PC-3 (cell line): ENCODE measurements at regions not wholly inside any gene's neighbourhood (a gene's known extent, or its start where the extent isn't known, plus 50 kb on each side); places are given as distances from the start of the nearest gene placed in this dataset.

Experiments used
- ATAC-seq: fragments of 200-7000 bp; cut with Tn5 transposase; 2 replicates; pipeline ENCODE4 v1.9.1; 2020; ENCODE audit warnings: mild to moderate bottlenecking, moderate library complexity
- BruUV-seq: library from RNA; stranded (reverse); fragments of 400-500 nt; replicated peaks from 2 replicates; lab custom pipeline; 2021; lab: Mats Ljungman, UMichigan
- CTCF ChIA-PET: fragments of 300-600 bp; sonication (Branson Sonifier 250); formaldehyde crosslinking; loops from one replicate; lab custom pipeline; 2022; ENCODE audit warnings: antibody characterized with exemption; lab: Charles Lee
- POLR2A ChIA-PET: fragments of 300-600 bp; sonication (Branson Sonifier 250); formaldehyde crosslinking; loops from one replicate; lab custom pipeline; 2022; ENCODE audit warnings: antibody characterized with exemption; ENCODE audit not compliant: unreplicated experiment; lab: Charles Lee
- DNase-seq: peaks from one replicate; pipeline ENCODE4 v3.0.0-alpha.2; 2015
- H2AFZ ChIP-seq: fragments of 300-600 bp; sonication (generic); 2 replicates; pipeline ENCODE4 v1.6.0; 2016; ENCODE audit warnings: antibody characterized with exemption, low read length
- H3F3A ChIP-seq: fragments of 300-600 bp; sonication (generic); one replicate; pipeline ENCODE4 v1.6.0; 2017; ENCODE audit warnings: antibody characterized with exemption, low read length, control low read depth, mild to moderate bottlenecking; ENCODE audit not compliant: unreplicated experiment
- H3K27ac ChIP-seq: fragments of 300-600 bp; sonication (generic); 2 replicates; pipeline ENCODE4 v1.5.1; 2016; ENCODE audit warnings: mild to moderate bottlenecking, low read length
- H3K27me3 ChIP-seq: fragments of 300-600 bp; sonication (generic); 2 replicates; pipeline ENCODE4 v1.6.1; 2016; ENCODE audit warnings: low read length, mixed read lengths
- H3K36me3 ChIP-seq: fragments of 300-600 bp; sonication (generic); 2 replicates; pipeline ENCODE4 v1.6.1; 2016; ENCODE audit warnings: low read depth, mixed run types, low read length, mixed read lengths
- H3K4me1 ChIP-seq: fragments of 300-600 bp; sonication (generic); 2 replicates; pipeline ENCODE4 v1.5.1; 2016; ENCODE audit warnings: low read length; ENCODE audit not compliant: insufficient read depth
- H3K4me2 ChIP-seq: fragments of 300-600 bp; sonication (generic); 2 replicates; pipeline ENCODE4 v1.6.0; 2016; ENCODE audit warnings: low read length
- H3K4me3 ChIP-seq: fragments of 300-600 bp; sonication (generic); 2 replicates; pipeline ENCODE4 v1.5.1; 2016; ENCODE audit warnings: mild to moderate bottlenecking, low read length, mixed read lengths
- H3K79me2 ChIP-seq: fragments of 300-600 bp; sonication (generic); 2 replicates; pipeline ENCODE4 v1.6.1; 2017; ENCODE audit warnings: low read length, mixed read lengths
- H3K9ac ChIP-seq: fragments of 300-600 bp; sonication (generic); 2 replicates; pipeline ENCODE4 v1.6.0; 2016; ENCODE audit warnings: mild to moderate bottlenecking, low read length
- H3K9me2 ChIP-seq: fragments of 300-600 bp; sonication (generic); replicated peaks from 2 replicates; pipeline ENCODE4 v1.6.1; 2016; ENCODE audit warnings: mixed run types, low read length, mixed read lengths
- H3K9me3 ChIP-seq: fragments of 300-600 bp; sonication (generic); 2 replicates; pipeline ENCODE4 v1.6.1; 2016; ENCODE audit warnings: low read length, mixed read lengths
- H4K20me1 ChIP-seq: fragments of 300-600 bp; sonication (generic); 2 replicates; pipeline ENCODE4 v1.6.1; 2016; ENCODE audit warnings: low read length, mixed read lengths
- EZH2 ChIP-seq: fragments of 300-600 bp; sonication (generic); IDR thresholded peaks from one replicate; pipeline ENCODE4 v1.6.1; 2017; ENCODE audit warnings: antibody characterized with exemption, mild to moderate bottlenecking, low read length; ENCODE audit not compliant: unreplicated experiment
- EZH2phosphoT487 ChIP-seq: fragments of 300-600 bp; sonication (generic); IDR thresholded peaks from 2 replicates; pipeline ENCODE4 v1.6.1; 2018; ENCODE audit warnings: mild to moderate bottlenecking, antibody characterized with exemption, low read length, borderline replicate concordance
- intact Hi-C: fragments of 100-400 bp; cut with micrococcal nuclease; formaldehyde crosslinking; loops from 2 replicates; pipeline ENCODE4 v1.9.0; 2023
- TF ChIP-seq, protein P1 (sequence below): fragments of 300-600 bp; sonication (generic); conservative IDR thresholded peaks from 2 replicates; pipeline ENCODE4 v1.5.1; 2017; ENCODE audit warnings: antibody characterized with exemption, low read depth, mild to moderate bottlenecking, low read length

DNA sequence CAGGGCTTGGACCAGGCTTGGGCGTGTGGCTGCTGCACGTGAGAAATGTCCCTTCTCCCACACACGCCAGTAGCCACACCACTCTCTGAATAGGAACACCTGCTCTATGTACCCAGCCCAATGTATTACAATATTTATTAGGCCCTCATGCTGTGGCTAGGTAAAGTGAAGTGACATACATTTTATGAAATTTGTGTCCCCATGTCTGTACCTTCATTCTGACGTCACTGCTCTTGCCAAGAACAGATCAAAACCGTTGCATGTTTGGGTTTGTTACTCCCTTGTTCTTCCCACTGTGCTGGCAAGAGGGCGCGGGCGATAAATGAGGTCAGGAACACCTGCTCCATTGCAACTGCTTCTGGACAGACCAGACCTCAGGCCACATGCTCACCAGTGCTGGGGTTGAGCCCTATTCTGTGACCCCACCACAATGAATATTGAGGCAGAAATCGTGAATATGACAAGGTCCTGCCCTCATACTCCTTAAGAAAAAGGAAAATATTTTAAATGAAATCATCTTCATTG lies 436.4 kb upstream of the SALL3 start:
- no peak overlapping the region for H3K27ac ChIP-seq
- POLR2A ChIA-PET = no interaction called here
- H3K9ac ChIP-seq = no peak overlapping the region
- ATAC-seq (no peak), DNase-seq (no peak)
- H3K4me2 ChIP-seq = no peak overlapping the region
- TF ChIP-seq EZH2 = no peak
- no peak for TF ChIP-seq EZH2phosphoT487
- TF ChIP-seq, protein P1, sequence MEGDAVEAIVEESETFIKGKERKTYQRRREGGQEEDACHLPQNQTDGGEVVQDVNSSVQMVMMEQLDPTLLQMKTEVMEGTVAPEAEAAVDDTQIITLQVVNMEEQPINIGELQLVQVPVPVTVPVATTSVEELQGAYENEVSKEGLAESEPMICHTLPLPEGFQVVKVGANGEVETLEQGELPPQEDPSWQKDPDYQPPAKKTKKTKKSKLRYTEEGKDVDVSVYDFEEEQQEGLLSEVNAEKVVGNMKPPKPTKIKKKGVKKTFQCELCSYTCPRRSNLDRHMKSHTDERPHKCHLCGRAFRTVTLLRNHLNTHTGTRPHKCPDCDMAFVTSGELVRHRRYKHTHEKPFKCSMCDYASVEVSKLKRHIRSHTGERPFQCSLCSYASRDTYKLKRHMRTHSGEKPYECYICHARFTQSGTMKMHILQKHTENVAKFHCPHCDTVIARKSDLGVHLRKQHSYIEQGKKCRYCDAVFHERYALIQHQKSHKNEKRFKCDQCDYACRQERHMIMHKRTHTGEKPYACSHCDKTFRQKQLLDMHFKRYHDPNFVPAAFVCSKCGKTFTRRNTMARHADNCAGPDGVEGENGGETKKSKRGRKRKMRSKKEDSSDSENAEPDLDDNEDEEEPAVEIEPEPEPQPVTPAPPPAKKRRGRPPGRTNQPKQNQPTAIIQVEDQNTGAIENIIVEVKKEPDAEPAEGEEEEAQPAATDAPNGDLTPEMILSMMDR = no peak
- H3K79me2 ChIP-seq = no peaks in the 10 kb centered on the region
- no peak overlapping the region for H3K4me3 ChIP-seq
- H3K36me3 ChIP-seq = no peaks in the 10 kb centered on the region
- H3F3A ChIP-seq = no peaks in the 10 kb centered on the region
- intact Hi-C loops = no loop called here
- H3K9me2 ChIP-seq = no peaks in the 10 kb centered on the region
- CTCF ChIA-PET = no interaction called here
- no peaks in the 10 kb centered on the region for H3K9me3 ChIP-seq
- no peaks in the 10 kb centered on the region for H3K4me1 ChIP-seq
- H3K27me3 ChIP-seq = no peaks in the 10 kb centered on the region
- no peak overlapping the region for H2AFZ ChIP-seq
- BruUV-seq = no TSS peak
- no peaks in the 10 kb centered on the region for H4K20me1 ChIP-seq

DNA sequence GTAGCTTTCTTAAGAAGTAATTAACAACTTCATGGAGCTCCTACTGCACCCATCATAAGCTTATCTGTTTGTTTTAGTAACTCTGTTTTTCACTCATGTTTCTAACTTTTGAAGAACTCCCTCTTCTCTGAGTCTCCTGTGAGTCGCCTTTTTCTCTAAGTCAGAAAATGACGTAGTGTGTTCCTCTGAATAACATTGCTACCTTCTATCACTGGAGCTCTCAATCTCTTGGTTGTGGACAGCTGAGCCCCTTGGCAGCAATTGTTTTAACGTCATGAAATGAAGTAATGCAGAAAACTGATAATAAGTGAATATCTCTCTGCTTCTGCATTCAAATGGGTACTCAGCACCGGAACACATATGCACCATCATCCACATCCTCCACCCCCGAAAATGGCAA lies 433.3 kb upstream of the SALL3 start:
- ATAC-seq = no peak

DNA sequence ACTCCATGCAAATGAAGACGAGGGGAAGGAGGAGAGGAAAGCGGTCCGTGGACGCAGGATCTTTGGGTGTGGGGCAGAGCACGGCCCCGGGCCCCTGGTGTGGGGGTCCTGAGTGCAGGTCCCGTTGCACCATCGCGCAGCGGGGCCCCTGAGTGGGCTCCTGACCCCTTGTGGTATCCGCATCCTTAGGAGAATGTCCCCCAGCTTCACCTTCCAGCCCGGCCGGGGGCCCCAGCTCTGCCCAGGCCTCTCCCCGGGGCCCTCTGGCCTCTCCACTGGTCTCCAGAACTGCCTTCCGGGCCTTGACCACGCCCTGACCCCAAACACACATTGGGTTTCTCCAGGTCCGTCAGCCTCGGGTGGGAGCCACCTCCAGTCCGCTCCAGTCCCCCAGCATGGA lies 431.8 kb upstream of the SALL3 start:
- Histone ChIP-seq H3F3A (no peaks in the 10 kb centered on the region), H3K4me3 (no peak overlapping the region), H3K27ac (no peak overlapping the region), H2AFZ (no peak overlapping the region), H3K4me1 (no peaks in the 10 kb centered on the region), H3K9me2 (no peaks in the 10 kb centered on the region), H3K79me2 (no peaks in the 10 kb centered on the region), H3K9ac (no peak overlapping the region), H4K20me1 (no peaks in the 10 kb centered on the region), H3K36me3 (no peaks in the 10 kb centered on the region), H3K27me3 (no peaks in the 10 kb centered on the region), H3K4me2 (no peak overlapping the region), H3K9me3 (no peaks in the 10 kb centered on the region)
- ChIA-PET POLR2A (no interaction called here), CTCF (no interaction called here)
- intact Hi-C loops = no loop called here
- no peak for TF ChIP-seq EZH2
- TF ChIP-seq, protein P1 = no peak
- TF ChIP-seq EZH2phosphoT487 = no peak
- DNase-seq = no peak
- BruUV-seq = no TSS peak
- ATAC-seq = no peak

More for the DNA sequence above, 433.3 kb upstream of the SALL3 start:
- H3K27me3 ChIP-seq = no peaks in the 10 kb centered on the region
- ChIA-PET CTCF (no interaction called here), POLR2A (no interaction called here)
- TF ChIP-seq EZH2phosphoT487 (no peak), EZH2 (no peak)
- TF ChIP-seq, protein P1 = no peak
- H3K9me2 ChIP-seq = no peaks in the 10 kb centered on the region
- no peaks in the 10 kb centered on the region for H3K36me3 ChIP-seq
- no peak overlapping the region for H2AFZ ChIP-seq
- H3K4me3 ChIP-seq = no peak overlapping the region
- no peak overlapping the region for H3K27ac ChIP-seq
- no peaks in the 10 kb centered on the region for H3K4me1 ChIP-seq
- H3K4me2 ChIP-seq = no peak overlapping the region
- no peaks in the 10 kb centered on the region for H3K79me2 ChIP-seq
- no peak for DNase-seq
- no peaks in the 10 kb centered on the region for H4K20me1 ChIP-seq
- intact Hi-C loops = no loop called here
- no peaks in the 10 kb centered on the region for H3F3A ChIP-seq
- H3K9me3 ChIP-seq = no peaks in the 10 kb centered on the region
- H3K9ac ChIP-seq = no peak overlapping the region
- no TSS peak for BruUV-seq
